Stimulated activated CD8-positive, alpha-beta memory T cell treated with anti-CD3 and anti-CD28 coated beads, Interleukin-12 subunit alpha, Interleukin-12 subunit beta, amount 100 ng/mL, for 24 hours (primary cell): ENCODE measurements at regions not wholly inside any gene's neighbourhood (a gene's known extent, or its start where the extent isn't known, plus 50 kb on each side); places are given as distances from the start of the nearest gene placed in this dataset.
"Not testable (repeated sequence)": the region's sequence is repeated elsewhere in the genome, so short reads cannot be mapped to it uniquely, and the experiment has no call there.

Experiments used
- DNase-seq: peaks from one replicate; pipeline ENCODE4 v3.0.0-alpha.2; 2020; ENCODE audit errors: extremely low read depth

DNA sequence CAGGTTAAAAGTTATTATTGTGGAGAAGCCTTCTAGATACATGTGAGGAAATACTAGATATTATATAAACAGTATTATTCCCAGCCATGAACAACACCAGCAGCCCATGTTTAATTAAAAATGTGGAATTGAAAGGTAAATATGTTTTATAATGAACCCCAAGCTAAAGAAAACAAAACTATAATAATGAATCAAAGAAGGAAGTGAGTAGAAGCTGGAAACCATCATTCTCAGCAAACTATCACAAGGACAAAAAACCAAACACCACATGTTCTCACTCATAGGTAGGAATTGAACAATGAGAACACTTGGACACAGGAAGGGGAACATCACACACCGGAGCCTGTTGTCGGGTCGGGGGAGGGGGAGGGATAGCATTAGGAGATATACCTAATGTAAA, 167.6 kb upstream of the CXXC4 start:
- DNase-seq: not testable (repeated sequence)

GRCh38 chr4:104677116-104677515, 182.4 kb upstream of the CXXC4 start:
- no peak for DNase-seq

GRCh38 chr4:104682311-104682710, 187.6 kb upstream of the CXXC4 start:
- no peak for DNase-seq

DNA sequence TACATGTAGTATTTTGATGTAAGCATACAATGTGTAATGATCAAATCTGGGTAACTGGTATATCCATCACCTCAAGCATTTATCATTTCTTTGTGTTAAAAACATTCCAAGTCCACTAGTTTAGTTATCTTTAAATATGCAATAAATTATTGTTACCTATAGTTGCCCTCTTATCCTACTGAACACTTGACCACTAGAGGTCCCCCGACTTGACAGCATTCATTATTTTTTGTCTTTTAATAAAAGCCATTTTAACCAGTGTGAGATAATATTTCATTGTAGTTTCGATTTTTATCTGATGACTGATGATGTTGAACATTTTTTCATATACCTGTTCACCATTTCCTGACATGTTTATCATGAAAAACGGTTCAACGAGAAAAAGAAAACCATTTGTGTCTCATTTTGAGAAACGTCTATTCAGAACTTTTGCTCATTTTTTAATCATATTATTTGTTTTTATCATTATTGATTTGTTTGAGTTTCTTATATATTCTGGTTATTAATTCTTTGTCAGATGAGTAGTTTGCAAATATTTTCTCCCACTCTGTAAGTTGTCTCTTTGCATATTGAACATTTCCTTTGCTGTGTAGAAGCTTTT, 199.0 kb upstream of the CXXC4 start:
- DNase-seq: no peak

DNA sequence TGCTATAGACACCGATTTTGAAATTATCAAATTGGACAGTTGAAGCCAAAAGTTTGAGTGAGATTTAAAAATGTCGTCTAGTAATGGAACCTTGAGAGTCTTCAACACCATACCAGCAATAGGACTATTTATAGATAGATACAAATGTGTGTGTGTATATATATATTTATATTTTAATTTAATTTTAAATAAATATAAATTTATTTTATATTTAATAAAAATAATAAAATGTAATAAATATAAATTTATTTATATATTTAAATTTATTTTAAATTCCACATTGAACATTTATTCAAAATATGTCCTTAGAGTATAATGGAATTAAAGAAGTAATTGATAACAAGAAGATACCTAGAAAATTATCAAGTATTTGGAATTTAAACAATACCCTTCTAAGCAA, 221.9 kb upstream of the CXXC4 start:
- no peak for DNase-seq

GRCh38 chr4:104719539-104720230, 225.0 kb upstream of the CXXC4 start:
- no peak for DNase-seq

GRCh38 chr4:104722467-104722866, 227.8 kb upstream of the CXXC4 start:
- no peak for DNase-seq

- no peak for DNase-seq
Measured at GRCh38 chr4:104726002-104726401, 231.3 kb upstream of the CXXC4 start.

DNA sequence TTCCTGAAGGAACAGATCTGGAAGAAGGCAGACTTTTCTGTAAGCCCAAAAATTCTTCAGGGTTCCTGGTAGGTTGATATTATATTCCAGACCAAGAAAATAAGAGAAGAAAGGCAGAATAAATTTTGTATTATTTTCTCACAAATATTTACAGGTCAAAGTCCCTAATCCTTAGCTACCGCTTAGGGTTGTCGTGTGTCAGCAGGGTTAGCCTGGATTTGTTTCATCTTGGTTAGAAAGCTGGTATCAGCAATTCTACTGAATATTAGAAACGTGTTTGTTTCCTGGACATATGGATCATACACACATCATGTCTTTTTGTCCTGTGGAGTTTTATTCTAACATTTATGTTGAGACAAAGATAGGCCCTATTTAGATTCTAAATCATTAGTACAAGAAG, 232.9 kb upstream of the CXXC4 start:
- DNase-seq: no peak

- no peak for DNase-seq
Measured at GRCh38 chr4:104728380-104729122, 233.9 kb upstream of the CXXC4 start.

DNA sequence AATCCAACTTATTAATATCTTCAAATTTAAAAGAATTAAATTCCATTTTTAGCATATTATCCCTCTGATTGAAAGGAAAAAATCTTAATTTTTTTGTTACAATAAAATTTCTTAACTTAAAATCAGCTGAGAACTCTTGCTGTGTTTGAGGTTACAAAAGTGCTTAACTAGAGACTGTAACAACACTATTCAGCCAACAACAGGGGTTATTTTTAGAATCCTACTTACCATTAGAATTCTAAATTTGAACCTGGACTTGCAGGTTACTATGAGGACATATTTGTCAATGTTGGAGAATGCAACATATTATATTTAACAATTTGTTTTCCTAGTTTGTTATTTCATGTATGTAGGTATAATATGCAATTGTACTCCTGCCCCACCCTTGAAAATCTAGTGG, 238.1 kb upstream of the CXXC4 start:
- DNase-seq: no peak

- no peak for DNase-seq
Measured at GRCh38 chr4:104735174-104735573, 240.5 kb upstream of the CXXC4 start.

DNA sequence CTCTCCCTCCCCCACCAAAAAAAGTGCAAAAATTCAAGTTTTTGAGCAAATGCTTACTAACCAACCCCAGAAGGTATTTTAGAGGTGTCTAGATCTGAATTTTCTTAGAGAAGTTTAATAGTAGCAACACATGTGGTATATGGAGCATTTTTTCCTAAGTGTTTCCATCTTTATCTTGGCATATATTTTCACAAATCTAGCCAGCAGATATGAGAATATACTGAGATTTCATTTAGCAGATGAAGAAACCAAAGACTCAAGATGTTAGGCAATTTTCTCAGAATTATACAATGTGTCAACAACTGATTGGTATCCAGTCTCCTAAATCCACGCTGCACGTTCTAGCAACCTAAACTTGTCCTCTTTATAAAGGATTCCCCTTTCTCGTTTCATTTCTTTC, 245.5 kb upstream of the CXXC4 start:
- DNase-seq: no peak

GRCh38 chr4:104743215-104743653, 248.5 kb upstream of the CXXC4 start:
- DNase-seq: no peak

DNA sequence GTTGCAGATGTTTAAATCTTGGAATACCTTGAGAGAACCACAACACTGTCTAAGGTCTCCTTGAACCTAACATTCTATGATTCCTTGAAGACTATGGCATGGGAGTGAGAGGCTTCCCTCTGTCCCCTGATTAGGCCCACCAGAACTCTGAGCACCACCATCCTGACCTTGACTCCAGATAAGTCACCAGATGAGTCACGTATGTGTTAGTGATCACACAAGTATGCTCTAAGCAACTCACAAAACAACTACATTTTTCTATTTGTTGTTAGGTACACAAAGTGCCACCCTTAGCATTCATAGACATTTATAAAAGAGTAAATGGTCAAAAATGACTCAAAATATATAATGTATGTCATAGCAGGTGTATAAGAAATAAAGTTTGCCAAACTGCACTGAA, 252.9 kb upstream of the CXXC4 start:
- no peak for DNase-seq

- no peak for DNase-seq
Measured at GRCh38 chr4:104749062-104749461, 254.4 kb upstream of the CXXC4 start.

GRCh38 chr4:104750008-104750407, 255.3 kb upstream of the CXXC4 start:
- no peak for DNase-seq

- DNase-seq: no peak
Measured at GRCh38 chr4:104751468-104751867, 256.8 kb upstream of the CXXC4 start.

GRCh38 chr4:104752337-104752736, 257.6 kb upstream of the CXXC4 start:
- no peak for DNase-seq

DNA sequence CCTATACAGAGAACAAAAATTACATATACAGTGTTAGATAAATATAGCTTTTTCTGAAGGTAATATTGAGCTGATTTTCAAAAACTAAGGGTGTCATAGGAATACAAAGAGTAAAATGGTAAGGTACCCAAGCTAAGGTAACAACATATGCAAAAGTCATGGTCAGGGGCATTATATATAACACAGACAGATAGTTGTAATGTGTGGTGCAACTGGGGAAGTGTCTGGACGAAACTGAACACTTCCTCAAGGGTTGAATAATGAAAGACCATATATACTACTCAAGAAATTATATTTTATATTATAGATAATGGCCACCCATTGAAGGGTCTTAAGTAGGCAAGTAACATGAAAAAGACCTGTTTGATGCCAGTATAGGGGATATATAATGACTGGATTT, 262.1 kb upstream of the CXXC4 start:
- no peak for DNase-seq

DNA sequence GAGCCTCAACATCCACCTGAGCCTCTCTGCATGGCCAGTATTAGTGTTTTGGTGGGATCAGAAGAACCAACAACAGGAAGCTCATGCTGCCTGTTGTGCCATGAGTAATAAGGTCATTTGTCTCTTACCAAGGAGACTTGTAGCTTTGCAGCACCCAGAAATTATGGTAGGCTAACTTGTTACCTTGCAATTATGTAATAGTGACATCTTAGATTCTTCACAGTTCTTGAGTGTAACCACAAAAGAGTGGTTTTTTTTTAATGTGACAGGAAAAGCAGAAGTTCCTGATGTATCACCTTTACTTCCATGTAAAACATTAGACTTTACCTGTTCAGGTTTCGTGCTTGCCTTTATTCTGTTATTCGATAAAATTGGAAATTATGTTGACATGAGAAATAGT, 263.9 kb upstream of the CXXC4 start:
- DNase-seq: no peak

- no peak for DNase-seq
Measured at GRCh38 chr4:104763554-104764222, 269.0 kb upstream of the CXXC4 start.

DNA sequence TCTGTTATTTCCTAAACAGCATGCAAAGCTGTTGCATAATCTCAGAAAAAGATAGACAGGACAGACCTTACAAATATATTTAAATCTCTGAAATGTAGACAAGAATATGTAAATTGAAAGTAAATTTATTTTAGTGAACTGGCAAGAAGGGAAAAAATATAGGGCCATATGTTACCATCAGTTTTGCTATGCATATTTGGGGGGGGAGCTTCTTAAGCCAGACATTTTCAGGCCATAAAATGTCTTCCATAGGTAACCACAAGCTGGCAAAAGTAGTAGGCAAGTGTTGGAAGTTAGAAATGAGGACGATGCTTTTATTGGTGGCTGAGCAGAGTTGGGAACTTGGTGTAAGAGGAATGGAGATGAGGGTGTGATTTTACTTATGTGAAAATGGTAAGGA, 272.0 kb upstream of the CXXC4 start:
- DNase-seq: no peak
